ENCODE measurements at regions not wholly inside any gene's neighbourhood (a gene's known extent, or its start where the extent isn't known, plus 50 kb on each side); places are given as distances from the start of the nearest gene placed in this dataset.

DNA sequence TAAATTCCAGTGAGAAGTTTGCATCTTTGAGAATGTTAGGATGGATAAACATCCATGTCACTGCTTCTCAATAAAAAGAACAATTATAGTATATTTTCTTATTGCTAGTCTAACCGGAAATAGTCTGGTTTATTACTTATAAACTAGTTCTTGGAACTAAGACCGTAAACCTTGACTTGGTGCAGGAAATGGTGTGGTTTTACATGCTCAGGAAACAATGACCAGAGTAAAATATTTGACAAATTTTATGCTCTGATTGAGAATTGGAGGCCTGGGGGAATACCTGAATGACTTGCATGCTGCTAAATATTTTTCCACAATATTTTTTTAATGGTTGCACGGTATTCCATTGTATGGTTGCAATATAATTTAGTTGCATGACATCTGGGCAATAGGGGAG, 76.3 kb downstream of the XCL2 start:
- TF ChIP-seq CTCF (conservative IDR thresholded peaks at IDR 0.05) (no peak), ZFX (IDR thresholded peaks at IDR 0.05) (no peak)

Measured in C4-2B (cell line).